Natural killer cell (primary cell): ENCODE measurements at regions not wholly inside any gene's neighbourhood (a gene's known extent, or its start where the extent isn't known, plus 50 kb on each side); places are given as distances from the start of the nearest gene placed in this dataset.

Experiments used
- ATAC-seq, 3 donors: fragments of 150-1000 bp in 2 of 3; fragments of 200-7000 bp in 1 of 3; cut with Tn5 transposase; 1 replicate in 1 of 3; 2 replicates in 2 of 3; pipeline ENCODE4 v1.10.0; 2021; ENCODE audit warnings: mild to moderate bottlenecking in 2 of 3, moderate library complexity in 2 of 3
- DNase-seq, 2 donors: peaks; one replicate each; pipeline versions ENCODE4 v3.0.0 to v3.0.0-alpha.2; 2013 to 2021; ENCODE audit warnings: mixed read lengths in 1 of 2
- H3K27ac ChIP-seq: one replicate; pipeline ENCODE4 v1.5.1; 2013; ENCODE audit warnings: mild to moderate bottlenecking, low read length
- H3K27me3 ChIP-seq: one replicate; pipeline ENCODE4 v1.6.1; 2013; ENCODE audit warnings: low read length; ENCODE audit not compliant: control insufficient read depth, insufficient read depth
- H3K36me3 ChIP-seq: one replicate; pipeline ENCODE4 v1.6.1; 2013; ENCODE audit warnings: low read length; ENCODE audit not compliant: control insufficient read depth, insufficient read depth
- H3K4me1 ChIP-seq: one replicate; pipeline ENCODE4 v1.6.1; 2013; ENCODE audit warnings: low read length; ENCODE audit not compliant: control insufficient read depth, insufficient read depth
- H3K4me3 ChIP-seq: one replicate; pipeline ENCODE4 v1.5.1; 2013; ENCODE audit warnings: low read length
- H3K9me3 ChIP-seq: one replicate; pipeline ENCODE4 v1.6.1; 2013; ENCODE audit warnings: low read length; ENCODE audit not compliant: control insufficient read depth, insufficient read depth
- H3K27ac Mint-ChIP-seq, 2 donors: one replicate each; pipeline ENCODE4 v1.8.0; 2022; ENCODE audit warnings: mild to moderate bottlenecking in 2 of 2, mixed read lengths in 2 of 2, moderate library complexity in 1 of 2
- H3K27me3 Mint-ChIP-seq, 2 donors: one replicate each; pipeline ENCODE4 v1.8.0; 2022; ENCODE audit warnings: low read depth in 2 of 2, mixed read lengths in 2 of 2
- H3K36me3 Mint-ChIP-seq: one replicate; pipeline ENCODE4 v1.8.0; 2022; ENCODE audit warnings: mixed read lengths
- H3K4me1 Mint-ChIP-seq, 2 donors: one replicate each; pipeline ENCODE4 v1.8.0; 2022; ENCODE audit warnings: mixed read lengths in 2 of 2
- H3K4me3 Mint-ChIP-seq: one replicate; pipeline ENCODE4 v1.8.0; 2022; ENCODE audit warnings: mild to moderate bottlenecking, moderate library complexity, mixed read lengths
- H3K9me3 Mint-ChIP-seq, 2 donors: one replicate each; pipeline ENCODE4 v1.8.0; 2022; ENCODE audit warnings: mixed read lengths in 2 of 2
- CTCF ChIP-seq: fragments of 200-600 bp; IDR thresholded peaks from one replicate; pipeline ENCODE4 v1.8.0; 2022; ENCODE audit warnings: antibody characterized with exemption
- WGBS: methylation state at CpG from one replicate; pipeline ENCODE4 v1.1.7; 2013; ENCODE audit warnings: missing lambda C conversion rate; ENCODE audit not compliant: insufficient coverage; 5-methylcytosine and 5-hydroxymethylcytosine counted together
- intact Hi-C: fragments of 100-400 bp; cut with micrococcal nuclease; formaldehyde crosslinking; loops from one replicate; pipeline ENCODE4 v1.14.2; 2022

GRCh38 chr11:19661827-19662226 lies 50.8 kb upstream of the NAV2 start:
- DNase-seq (no peak), ATAC-seq (no peak)
- Mint-ChIP-seq H3K9me3 (no peaks in the 10 kb centered on the region), H3K4me3 (no peak overlapping the region), H3K27me3 (peaks cover 0 to 4% of the 10 kb centered on the region in 2 donors), H3K36me3 (no peaks in the 10 kb centered on the region), H3K27ac (no peak overlapping the region), H3K4me1 (peaks cover 0 to 10% of the 10 kb centered on the region in 2 donors)
- H3K9me3 ChIP-seq, result no peaks in the 10 kb centered on the region
- no peak overlapping the region for H3K27ac ChIP-seq
- no peaks in the 10 kb centered on the region for H3K27me3 ChIP-seq
- no peaks in the 10 kb centered on the region for H3K36me3 ChIP-seq
- TF ChIP-seq CTCF, result no peak
- H3K4me3 ChIP-seq, result no peak overlapping the region
- intact Hi-C loops, result no loop called here
- peaks cover 6% of the 10 kb centered on the region for H3K4me1 ChIP-seq

- 41% methylated on average over 5 of the region's 5 CpGs for WGBS
These were observed 52.6 kb upstream of the NAV2 start for GRCh38 chr11:19660076-19660475.

GRCh38 chr11:19659529-19659928 lies 53.1 kb upstream of the NAV2 start:
- Histone ChIP-seq H3K4me3 (no peak overlapping the region), H3K4me1 (peaks cover 6% of the 10 kb centered on the region), H3K36me3 (no peaks in the 10 kb centered on the region), H3K27ac (no peak overlapping the region), H3K9me3 (no peaks in the 10 kb centered on the region), H3K27me3 (no peaks in the 10 kb centered on the region)
- DNase-seq, result no peak
- peaks cover 0 to 8% of the 10 kb centered on the region in 2 donors for H3K27me3 Mint-ChIP-seq
- ATAC-seq, result no peak
- no peak for TF ChIP-seq CTCF
- H3K27ac Mint-ChIP-seq, result no peak overlapping the region
- peaks cover 0 to 5% of the 10 kb centered on the region in 2 donors for H3K4me1 Mint-ChIP-seq
- H3K9me3 Mint-ChIP-seq, result no peaks in the 10 kb centered on the region
- H3K4me3 Mint-ChIP-seq, result no peak overlapping the region
- intact Hi-C loops, result no loop called here
- H3K36me3 Mint-ChIP-seq, result no peaks in the 10 kb centered on the region

More at GRCh38 chr11:19660076-19660475, 52.6 kb upstream of the NAV2 start:
- no peaks in the 10 kb centered on the region for H3K9me3 Mint-ChIP-seq
- H3K36me3 Mint-ChIP-seq, result no peaks in the 10 kb centered on the region
- no peaks in the 10 kb centered on the region for H3K36me3 ChIP-seq
- H3K4me1 ChIP-seq, result peaks cover 6% of the 10 kb centered on the region
- no peak overlapping the region for H3K27ac Mint-ChIP-seq
- H3K27ac ChIP-seq, result no peak overlapping the region
- TF ChIP-seq CTCF, result no peak
- no peaks in the 10 kb centered on the region for H3K9me3 ChIP-seq
- no peak overlapping the region for H3K4me3 Mint-ChIP-seq
- DNase-seq (peak in 1 of 2 donors; percentile 23), ATAC-seq (peak; percentile 34 to 46 (median 34))
- intact Hi-C loops, result no loop called here
- no peaks in the 10 kb centered on the region for H3K27me3 ChIP-seq
- H3K4me3 ChIP-seq, result no peak overlapping the region
- peaks cover 0 to 10% of the 10 kb centered on the region in 2 donors for H3K4me1 Mint-ChIP-seq
- H3K27me3 Mint-ChIP-seq, result peaks cover 0 to 8% of the 10 kb centered on the region in 2 donors

GRCh38 chr11:19658344-19658743 lies 54.3 kb upstream of the NAV2 start:
- H3K27ac Mint-ChIP-seq, result no peak overlapping the region

More at GRCh38 chr11:19658344-19658743, 54.3 kb upstream of the NAV2 start:
- 83% methylated on average over 1 of the region's 2 CpGs for WGBS
- no peaks in the 10 kb centered on the region for H3K36me3 ChIP-seq
- H3K4me1 ChIP-seq, result peaks cover 6% of the 10 kb centered on the region
- intact Hi-C loops, result no loop called here
- H3K9me3 ChIP-seq, result no peaks in the 10 kb centered on the region
- Mint-ChIP-seq H3K27me3 (peaks cover 0 to 8% of the 10 kb centered on the region in 2 donors), H3K36me3 (no peaks in the 10 kb centered on the region), H3K4me1 (peaks cover 0 to 5% of the 10 kb centered on the region in 2 donors), H3K4me3 (no peak overlapping the region), H3K9me3 (no peaks in the 10 kb centered on the region)
- ATAC-seq (no peak), DNase-seq (no peak)
- no peak overlapping the region for H3K4me3 ChIP-seq
- no peaks in the 10 kb centered on the region for H3K27me3 ChIP-seq
- no peak overlapping the region for H3K27ac ChIP-seq
- no peak for TF ChIP-seq CTCF
